Heart left ventricle (tissue), 13 donors: ENCODE measurements at regions not wholly inside any gene's neighbourhood (a gene's known extent, or its start where the extent isn't known, plus 50 kb on each side); places are given as distances from the start of the nearest gene placed in this dataset.

Experiments
- POLR2A ChIP-seq, 2 donors: fragments of 450-650 bp; IDR thresholded peaks; one replicate each; pipeline ENCODE4 v1.6.1; 2017; ENCODE audit warnings: antibody characterized with exemption in 2 of 2, mild to moderate bottlenecking in 2 of 2, moderate library complexity in 2 of 2
- TF ChIP-seq, protein P1 (sequence below), 12 donors: fragments of 200-600 bp; sonication (generic) in 4 of 12; IDR thresholded peaks; one replicate each; pipeline versions ENCODE4 v1.5.0 to v1.8.0; 2018 to 2022; ENCODE audit warnings: antibody characterized with exemption in 12 of 12, mild to moderate bottlenecking in 5 of 12
- donor health status: ischemic (EF 13 %, LVEDD 7.1; RV severe dilation, severe dysfunction).
- donor health status: DM: no; HTN: yes; CAD: no.
- donor health status: DM: no; HTN: no; CAD: no.
- donor health status: ischemic (EF 25% LVEDD 6.9; RV normal size, moderate dysfunction).
- donor health status: ischemic (EF 25% LVEDD 5.7; RV mildly dilated, moderate dysfunction).
- donor health status: ischemic (EF 35%, LVEDD 5.7; RV mildly dilated, moderate dysfunction).
- donor health status: nonischemic (EF 11% LVEDD 7.7; RV severe dilation, severe dysfunction).
- donor health status: DM: yes; HTN: yes; CAD: no.
- donor health status: PGD.
- donor health status: ischemic (EF 29% LVEDD 5.4; RV normal size, mild dysfunction).
- donor health status: nonischemic (EF 23%, LVEDD 6.1; RV moderate dilation, normal function).

DNA sequence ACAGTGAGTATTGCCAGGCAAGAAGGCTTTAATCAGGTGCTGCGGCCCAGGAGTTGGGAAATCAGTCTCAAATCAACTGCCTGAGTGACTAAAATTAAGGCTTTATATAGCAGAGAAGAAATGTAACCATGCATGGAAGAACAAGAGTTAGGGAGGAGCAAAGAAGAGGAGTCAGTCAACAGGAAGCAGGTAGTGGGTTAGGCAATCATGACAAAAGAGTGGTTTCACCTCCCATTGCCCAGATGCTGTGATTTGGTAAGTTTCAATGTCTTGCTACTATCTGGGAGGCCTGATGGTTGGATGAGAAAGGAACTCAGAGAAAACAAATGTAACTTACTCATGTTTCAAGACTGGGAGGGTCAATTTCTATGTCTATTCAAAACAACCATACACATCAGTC is 998.3 kb downstream of the GATA3 start:
- TF ChIP-seq, protein P1, sequence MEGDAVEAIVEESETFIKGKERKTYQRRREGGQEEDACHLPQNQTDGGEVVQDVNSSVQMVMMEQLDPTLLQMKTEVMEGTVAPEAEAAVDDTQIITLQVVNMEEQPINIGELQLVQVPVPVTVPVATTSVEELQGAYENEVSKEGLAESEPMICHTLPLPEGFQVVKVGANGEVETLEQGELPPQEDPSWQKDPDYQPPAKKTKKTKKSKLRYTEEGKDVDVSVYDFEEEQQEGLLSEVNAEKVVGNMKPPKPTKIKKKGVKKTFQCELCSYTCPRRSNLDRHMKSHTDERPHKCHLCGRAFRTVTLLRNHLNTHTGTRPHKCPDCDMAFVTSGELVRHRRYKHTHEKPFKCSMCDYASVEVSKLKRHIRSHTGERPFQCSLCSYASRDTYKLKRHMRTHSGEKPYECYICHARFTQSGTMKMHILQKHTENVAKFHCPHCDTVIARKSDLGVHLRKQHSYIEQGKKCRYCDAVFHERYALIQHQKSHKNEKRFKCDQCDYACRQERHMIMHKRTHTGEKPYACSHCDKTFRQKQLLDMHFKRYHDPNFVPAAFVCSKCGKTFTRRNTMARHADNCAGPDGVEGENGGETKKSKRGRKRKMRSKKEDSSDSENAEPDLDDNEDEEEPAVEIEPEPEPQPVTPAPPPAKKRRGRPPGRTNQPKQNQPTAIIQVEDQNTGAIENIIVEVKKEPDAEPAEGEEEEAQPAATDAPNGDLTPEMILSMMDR (IDR thresholded peaks at IDR 0.05): no peak
- no peak for TF ChIP-seq POLR2A (IDR thresholded peaks at IDR 0.05)
